ENCODE measurements at regions not wholly inside any gene's neighbourhood (a gene's known extent, or its start where the extent isn't known, plus 50 kb on each side); places are given as distances from the start of the nearest gene placed in this dataset.
"Not testable (repeated sequence)": the region's sequence is repeated elsewhere in the genome, so short reads cannot be mapped to it uniquely, and the experiment has no call there.

- DNase-seq, result no peak
These were observed 115.7 kb downstream of the MYCN start for GRCh38 chr2:16055848-16056580.

GRCh38 chr2:16053437-16054257 lies 113.3 kb downstream of the MYCN start:
- no peak for DNase-seq

GRCh38 chr2:16052571-16053052 lies 112.3 kb downstream of the MYCN start:
- DNase-seq, result not testable (repeated sequence)

GRCh38 chr2:16051841-16052564 lies 111.7 kb downstream of the MYCN start:
- DNase-seq, result no peak

- DNase-seq, result no peak
These were observed 110.6 kb downstream of the MYCN start for GRCh38 chr2:16050908-16051489.

GRCh38 chr2:16050261-16050907 lies 110.0 kb downstream of the MYCN start:
- DNase-seq, result no peak

- no peak for DNase-seq
These were observed 109.1 kb downstream of the MYCN start for GRCh38 chr2:16049406-16049805.

GRCh38 chr2:16048466-16048865 lies 108.1 kb downstream of the MYCN start:
- DNase-seq, result no peak

GRCh38 chr2:16047701-16048100 lies 107.4 kb downstream of the MYCN start:
- no peak for DNase-seq

GRCh38 chr2:16046649-16047048 lies 106.3 kb downstream of the MYCN start:
- no peak for DNase-seq

- DNase-seq, result no peak
These were observed 105.5 kb downstream of the MYCN start for GRCh38 chr2:16045653-16046352.

GRCh38 chr2:16044946-16045456 lies 104.7 kb downstream of the MYCN start:
- DNase-seq, result no peak

GRCh38 chr2:16043627-16044026 lies 103.3 kb downstream of the MYCN start:
- DNase-seq, result no peak

GRCh38 chr2:16043192-16043591 lies 102.8 kb downstream of the MYCN start:
- DNase-seq, result no peak

GRCh38 chr2:16042201-16042700 lies 101.9 kb downstream of the MYCN start:
- no peak for DNase-seq

- DNase-seq, result no peak
These were observed 100.1 kb downstream of the MYCN start for GRCh38 chr2:16040271-16041010.

GRCh38 chr2:16039823-16040222 lies 99.5 kb downstream of the MYCN start:
- no peak for DNase-seq

- DNase-seq, result no peak
These were observed 98.7 kb downstream of the MYCN start for GRCh38 chr2:16039055-16039454.

- DNase-seq, result no peak
These were observed 98.3 kb downstream of the MYCN start for GRCh38 chr2:16038621-16039020.

GRCh38 chr2:16037808-16038457 lies 97.6 kb downstream of the MYCN start:
- no peak for DNase-seq
